NB4 (cell line): ENCODE measurements at regions not wholly inside any gene's neighbourhood (a gene's known extent, or its start where the extent isn't known, plus 50 kb on each side); places are given as distances from the start of the nearest gene placed in this dataset.
"Not testable (repeated sequence)": the region's sequence is repeated elsewhere in the genome, so short reads cannot be mapped to it uniquely, and the experiment has no call there.

Experiments used
- DNase-seq: peaks from one replicate; pipeline ENCODE4 v3.0.0; 2010; ENCODE audit warnings: low read depth
- H3K4me3 ChIP-seq: one replicate; pipeline ENCODE4 v1.5.1; 2011; ENCODE audit warnings: mild to moderate bottlenecking, low read depth, low read length, moderate library complexity
- CTCF ChIP-seq: IDR thresholded peaks from one replicate; pipeline ENCODE4 v1.5.1; 2012; ENCODE audit warnings: low read depth, low read length
- MAX ChIP-seq: IDR thresholded peaks from 2 replicates; pipeline ENCODE4 v1.6.1; 2011; ENCODE audit warnings: low read depth, low read length
- MYC ChIP-seq: IDR thresholded peaks from 2 replicates; pipeline ENCODE4 v1.6.1; 2011; ENCODE audit warnings: low read depth, low read length
- POLR2A ChIP-seq: IDR thresholded peaks from 2 replicates; pipeline ENCODE4 v1.6.1; 2011; ENCODE audit warnings: mild to moderate bottlenecking; ENCODE audit not compliant: insufficient read length; ENCODE audit errors: extremely low read depth

- DNase-seq, result no peak
- H3K4me3 ChIP-seq, result no peak overlapping the region
- TF ChIP-seq POLR2A (no peak), MAX (no peak), MYC (no peak), CTCF (no peak)
These were observed 357.0 kb upstream of the PIK3R1 start for GRCh38 chr5:67858471-67859031.

GRCh38 chr5:67857502-67857901 is 358.1 kb upstream of the PIK3R1 start:
- TF ChIP-seq MYC (no peak), MAX (no peak), POLR2A (no peak), CTCF (no peak)
- DNase-seq, result no peak
- H3K4me3 ChIP-seq, result no peak overlapping the region

GRCh38 chr5:67855523-67855922 is 360.0 kb upstream of the PIK3R1 start:
- no peak for DNase-seq
- TF ChIP-seq POLR2A (no peak), CTCF (no peak), MAX (no peak), MYC (no peak)
- H3K4me3 ChIP-seq, result no peak overlapping the region

GRCh38 chr5:67850906-67851305 is 364.6 kb upstream of the PIK3R1 start:
- not testable (repeated sequence) for DNase-seq, H3K4me3 ChIP-seq

- TF ChIP-seq POLR2A (no peak), MAX (no peak), MYC (no peak), CTCF (no peak)
- DNase-seq, result no peak
- H3K4me3 ChIP-seq, result no peak overlapping the region
These were observed 370.6 kb upstream of the PIK3R1 start for GRCh38 chr5:67844924-67845323.

GRCh38 chr5:67842806-67843205 is 372.8 kb upstream of the PIK3R1 start:
- no peak for DNase-seq
- TF ChIP-seq MYC (no peak), POLR2A (no peak), MAX (no peak), CTCF (no peak)
- no peak overlapping the region for H3K4me3 ChIP-seq

- not testable (repeated sequence) for H3K4me3 ChIP-seq, DNase-seq
These were observed 378.3 kb upstream of the PIK3R1 start for GRCh38 chr5:67837225-67837624.

- not testable (repeated sequence) for H3K4me3 ChIP-seq, DNase-seq
These were observed 379.1 kb upstream of the PIK3R1 start for GRCh38 chr5:67836496-67836895.
